ENCODE measurements at regions not wholly inside any gene's neighbourhood (a gene's known extent, or its start where the extent isn't known, plus 50 kb on each side); places are given as distances from the start of the nearest gene placed in this dataset.
A peak's percentile ranks its signal among the peaks of the same experiment; 100 is the strongest.
"Not testable (repeated sequence)": the region's sequence is repeated elsewhere in the genome, so short reads cannot be mapped to it uniquely, and the experiment has no call there.

- DNase-seq (ENCODE audit: low spot score), result no peak
Observed at GRCh38 chr3:194249323-194250097, 101.6 kb downstream of the CPN2 start.

GRCh38 chr3:194250098-194251002, 100.8 kb downstream of the CPN2 start:
- DNase-seq (ENCODE audit: low spot score), result no peak

- no peak for DNase-seq (ENCODE audit: low spot score)
Observed at GRCh38 chr3:194251007-194251406, 100.1 kb downstream of the CPN2 start.

- DNase-seq (ENCODE audit: low spot score), result no peak
Observed at GRCh38 chr3:194251461-194251860, 99.7 kb downstream of the CPN2 start.

GRCh38 chr3:194251891-194252560, 99.1 kb downstream of the CPN2 start:
- no peak for DNase-seq (ENCODE audit: low spot score)

- DNase-seq (ENCODE audit: low spot score), result no peak
Observed at GRCh38 chr3:194253270-194253669, 97.9 kb downstream of the CPN2 start.

GRCh38 chr3:194254040-194254439, 97.1 kb downstream of the CPN2 start:
- DNase-seq (ENCODE audit: low spot score), result peak; percentile 4

- peak; percentile 60 for DNase-seq (ENCODE audit: low spot score)
Observed at GRCh38 chr3:194255252-194256039, 95.7 kb downstream of the CPN2 start.

GRCh38 chr3:194256040-194256945, 94.8 kb downstream of the CPN2 start:
- no peak for DNase-seq (ENCODE audit: low spot score)

- DNase-seq (ENCODE audit: low spot score), result no peak
Observed at GRCh38 chr3:194257151-194257621, 93.9 kb downstream of the CPN2 start.

GRCh38 chr3:194257916-194258668, 93.0 kb downstream of the CPN2 start:
- no peak for DNase-seq (ENCODE audit: low spot score)

GRCh38 chr3:194259982-194260766, 91.0 kb downstream of the CPN2 start:
- DNase-seq (ENCODE audit: low spot score), result no peak

GRCh38 chr3:194261581-194262063, 89.5 kb downstream of the CPN2 start:
- no peak for DNase-seq (ENCODE audit: low spot score)

GRCh38 chr3:194262176-194262924, 88.8 kb downstream of the CPN2 start:
- no peak for DNase-seq (ENCODE audit: low spot score)

GRCh38 chr3:194262925-194263305, 88.2 kb downstream of the CPN2 start:
- no peak for DNase-seq (ENCODE audit: low spot score)

- not testable (repeated sequence) for DNase-seq (ENCODE audit: low spot score)
Observed at GRCh38 chr3:194264631-194265504, 86.3 kb downstream of the CPN2 start.

- peak; percentile 95 for DNase-seq (ENCODE audit: low spot score)
Observed at GRCh38 chr3:194265505-194265892, 85.6 kb downstream of the CPN2 start.

All from H4 (cell line).